Gastroesophageal sphincter (tissue), 3 donors: ENCODE measurements at regions not wholly inside any gene's neighbourhood (a gene's known extent, or its start where the extent isn't known, plus 50 kb on each side); places are given as distances from the start of the nearest gene placed in this dataset.

Source experiments
- CTCF ChIP-seq, 4 experiments: fragments of 200-600 bp in 2 of 4; fragments of 450-650 bp in 2 of 4; sonication (generic) in 1 of 4; IDR thresholded peaks; one replicate each; pipeline ENCODE4 v1.5.1; 2017 to 2019; ENCODE audit warnings: antibody characterized with exemption in 4 of 4, mild to moderate bottlenecking in 2 of 4, moderate library complexity in 2 of 4
- EP300 ChIP-seq: sonication (generic); formaldehyde crosslinking; IDR thresholded peaks from one replicate; pipeline ENCODE4 v1.6.1; 2017; ENCODE audit warnings: antibody characterized with exemption, mild to moderate bottlenecking

- TF ChIP-seq EP300 (no peak), CTCF (IDR thresholded peaks at IDR 0.05) (no peak)
Observed at GRCh38 chrX:140292961-140293360, 211.9 kb downstream of the SOX3 start.
